NCI-H2196 (cell line): ENCODE measurements at regions not wholly inside any gene's neighbourhood (a gene's known extent, or its start where the extent isn't known, plus 50 kb on each side); places are given as distances from the start of the nearest gene placed in this dataset.
"Not testable (repeated sequence)": the region's sequence is repeated elsewhere in the genome, so short reads cannot be mapped to it uniquely, and the experiment has no call there.

Experiments used
- DNase-seq: peaks from one replicate; lab custom pipeline; 2025; ENCODE audit not compliant: unreplicated experiment; lab: John Stamatoyannopoulos, UW

DNA sequence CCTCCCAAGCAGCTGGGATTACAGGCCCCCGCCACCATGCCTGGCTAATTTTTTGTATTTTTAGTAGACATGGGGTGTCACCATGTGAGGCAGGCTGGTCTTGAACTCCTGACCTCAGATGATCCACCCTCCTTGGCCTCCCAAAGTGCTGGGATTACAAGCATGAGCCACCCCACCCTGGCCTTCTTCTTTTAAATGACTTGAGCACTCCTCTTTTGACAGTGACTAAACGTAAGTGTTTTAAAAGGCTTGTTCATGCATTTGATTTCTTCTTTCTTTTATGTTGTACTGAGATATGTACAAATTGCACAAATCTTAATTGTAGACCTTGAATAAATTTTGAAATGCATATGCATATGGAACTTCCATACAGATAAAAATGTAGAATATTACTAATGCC lies 337.9 kb downstream of the CETN3 start:
- no peak for DNase-seq

GRCh38 chr5:90071066-90071465 lies 338.5 kb downstream of the CETN3 start:
- DNase-seq, result no peak

- no peak for DNase-seq
Measured at GRCh38 chr5:90066920-90067319, 342.6 kb downstream of the CETN3 start.

GRCh38 chr5:90056911-90057705 lies 352.4 kb downstream of the CETN3 start:
- DNase-seq, result no peak

- DNase-seq, result no peak
Measured at GRCh38 chr5:90055831-90056328, 353.7 kb downstream of the CETN3 start.

DNA sequence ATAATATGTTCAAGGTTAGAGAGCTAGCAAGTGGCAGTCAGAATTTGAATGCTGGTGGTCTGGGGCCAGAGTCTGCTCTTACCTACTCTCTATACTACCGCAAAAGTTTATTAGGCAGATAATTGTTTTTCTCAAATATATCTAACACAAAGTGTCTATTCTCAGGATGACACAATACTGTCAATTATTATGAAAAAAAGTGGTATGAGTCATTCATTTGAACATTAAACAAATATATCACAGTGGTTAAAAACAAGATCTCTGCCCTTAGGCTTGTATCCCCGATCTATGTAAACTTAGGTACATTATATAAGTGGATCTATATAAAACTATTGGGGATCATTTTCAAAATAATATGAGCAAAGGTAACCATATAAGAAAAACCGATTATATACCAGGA lies 354.9 kb downstream of the CETN3 start:
- no peak for DNase-seq

DNA sequence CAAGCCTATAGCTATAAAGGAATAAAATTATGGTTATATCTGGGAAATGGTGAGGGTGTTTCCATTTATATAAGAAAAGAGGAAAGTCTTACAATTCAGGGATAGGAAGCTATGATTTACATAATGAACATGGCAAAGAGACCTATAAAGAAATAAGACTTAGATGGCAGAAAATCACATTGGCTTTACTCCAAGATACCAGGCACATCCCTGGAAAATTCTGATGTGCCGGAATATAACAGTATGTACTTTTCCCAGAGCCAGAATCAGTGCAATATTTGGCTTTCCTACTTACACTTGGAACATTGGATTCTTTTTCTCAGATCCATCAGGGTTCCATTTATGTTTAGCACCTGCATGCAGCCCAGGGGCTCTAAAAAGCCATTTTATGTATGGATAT lies 357.8 kb downstream of the CETN3 start:
- DNase-seq, result no peak

GRCh38 chr5:90050103-90050502 lies 359.5 kb downstream of the CETN3 start:
- DNase-seq, result no peak

GRCh38 chr5:90047113-90047512 lies 362.4 kb downstream of the CETN3 start:
- no peak for DNase-seq

DNA sequence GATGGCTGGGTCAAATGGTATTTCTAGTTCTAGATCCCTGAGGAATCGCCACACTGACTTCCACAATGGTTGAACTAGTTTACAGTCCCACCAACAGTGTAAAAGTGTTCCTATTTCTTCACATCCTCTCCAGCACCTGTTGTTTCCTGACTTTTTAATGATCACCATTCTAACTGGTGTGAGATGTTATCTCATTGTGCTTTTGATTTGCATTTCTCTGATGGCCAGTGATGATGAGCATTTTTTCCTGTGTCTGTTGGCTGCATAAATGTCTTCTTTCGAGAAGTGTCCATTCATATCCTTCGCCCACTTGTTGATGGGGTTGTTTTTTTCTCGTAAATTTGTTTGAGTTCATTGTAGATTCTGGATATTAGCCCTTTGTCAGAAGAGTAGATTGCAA lies 369.5 kb downstream of the CETN3 start:
- DNase-seq, result not testable (repeated sequence)

DNA sequence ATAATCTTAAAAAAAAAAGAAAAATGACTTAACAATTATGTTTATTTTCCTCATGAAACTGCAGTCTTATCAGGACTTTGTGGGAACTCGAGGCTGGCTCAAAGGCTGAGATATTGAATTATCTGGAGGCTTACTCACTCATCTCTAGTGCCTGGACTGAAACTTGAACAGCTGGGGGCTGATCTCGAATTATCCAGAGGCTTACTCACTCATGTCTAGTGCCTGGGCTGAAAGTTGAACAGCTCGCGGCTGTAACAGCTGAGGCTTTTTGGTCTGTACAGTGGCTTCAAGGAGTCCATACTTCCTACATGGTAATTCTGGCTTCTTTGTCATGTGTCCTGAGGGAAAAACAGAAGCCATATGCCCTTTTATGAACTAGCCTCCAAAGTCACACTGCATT lies 371.9 kb downstream of the CETN3 start:
- no peak for DNase-seq

DNA sequence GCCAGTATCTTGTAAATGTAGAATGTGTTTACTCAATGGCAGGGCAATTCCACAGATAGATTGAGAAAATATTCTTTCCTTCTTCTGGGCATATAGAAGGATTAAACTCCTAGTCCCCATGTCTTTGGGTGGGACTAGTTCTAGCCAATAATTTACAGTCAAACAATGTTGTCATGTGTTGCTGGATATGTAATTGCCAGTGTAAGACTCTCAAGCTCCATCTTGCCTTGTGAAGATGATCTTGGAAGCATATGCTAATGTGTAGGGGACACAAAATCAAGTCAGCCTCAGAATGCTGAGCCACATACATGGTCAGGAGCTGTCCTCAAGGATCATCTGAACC lies 386.9 kb downstream of the CETN3 start:
- DNase-seq, result no peak

- no peak for DNase-seq
Measured at GRCh38 chr5:90022002-90022710, 387.4 kb downstream of the CETN3 start.

DNA sequence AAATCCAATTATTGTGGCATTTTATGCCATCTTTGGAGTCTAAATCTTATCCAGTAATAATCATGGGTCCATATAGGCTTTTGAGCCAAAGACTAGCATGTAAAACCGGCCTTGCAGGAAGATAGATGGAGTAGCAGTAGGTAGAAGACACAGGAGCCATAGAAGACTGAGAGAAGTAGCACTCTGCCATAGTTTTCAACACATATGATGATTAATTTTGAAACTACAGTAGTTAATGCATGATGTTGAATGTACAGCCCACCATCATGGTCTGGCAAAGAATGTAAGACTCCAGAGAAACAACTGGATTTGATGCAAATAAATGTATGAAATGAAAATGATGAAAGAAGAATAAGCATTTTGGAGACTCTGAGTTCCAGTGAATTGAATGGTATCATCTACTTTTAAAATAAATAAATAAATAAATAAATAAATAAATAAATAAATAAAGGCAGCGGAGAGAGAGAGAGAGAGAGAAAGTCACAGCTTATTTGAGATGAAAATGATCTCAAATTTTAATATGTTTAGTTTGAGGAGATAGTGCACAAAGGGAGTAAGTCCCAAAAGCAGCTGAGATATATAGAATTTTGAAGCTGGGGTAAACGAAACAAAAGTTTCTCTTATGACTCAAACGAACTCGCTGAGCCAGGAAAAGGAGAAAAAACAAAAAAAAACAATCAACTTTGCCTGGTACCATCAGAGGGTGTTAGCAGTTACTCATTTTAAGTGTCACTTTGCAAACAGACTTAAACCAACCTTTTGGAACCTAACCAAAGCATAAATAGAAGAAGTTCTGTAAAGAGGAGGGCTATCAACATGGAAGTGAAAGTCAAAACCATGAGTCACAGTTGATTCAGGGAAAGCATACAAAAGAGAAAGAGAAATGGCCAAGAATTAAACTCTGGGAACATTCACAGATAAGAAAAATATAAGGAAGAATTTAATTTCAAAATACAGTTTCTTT lies 388.7 kb downstream of the CETN3 start:
- DNase-seq, result no peak

GRCh38 chr5:90017239-90017638 lies 392.3 kb downstream of the CETN3 start:
- no peak for DNase-seq

DNA sequence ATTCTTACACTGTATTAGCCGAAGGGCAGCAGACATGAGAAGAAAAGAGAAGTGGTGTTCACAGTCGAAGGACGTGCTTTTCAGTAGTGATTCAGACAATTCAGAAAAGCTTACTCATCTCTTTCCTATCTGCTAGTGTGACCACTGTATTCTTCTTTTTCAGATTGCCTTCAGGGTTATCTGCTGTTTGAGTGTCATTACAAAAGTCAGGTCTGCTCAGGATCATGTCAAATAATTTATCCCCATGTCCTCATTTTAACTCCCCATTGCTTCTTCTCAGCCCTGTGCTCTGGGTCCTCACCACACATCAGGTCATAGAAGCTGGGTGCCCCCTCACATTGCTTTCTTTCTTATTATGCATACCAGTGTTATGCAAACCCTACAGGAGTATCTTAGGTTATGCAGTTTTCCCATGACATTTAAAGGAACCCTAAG lies 394.0 kb downstream of the CETN3 start:
- DNase-seq, result no peak

DNA sequence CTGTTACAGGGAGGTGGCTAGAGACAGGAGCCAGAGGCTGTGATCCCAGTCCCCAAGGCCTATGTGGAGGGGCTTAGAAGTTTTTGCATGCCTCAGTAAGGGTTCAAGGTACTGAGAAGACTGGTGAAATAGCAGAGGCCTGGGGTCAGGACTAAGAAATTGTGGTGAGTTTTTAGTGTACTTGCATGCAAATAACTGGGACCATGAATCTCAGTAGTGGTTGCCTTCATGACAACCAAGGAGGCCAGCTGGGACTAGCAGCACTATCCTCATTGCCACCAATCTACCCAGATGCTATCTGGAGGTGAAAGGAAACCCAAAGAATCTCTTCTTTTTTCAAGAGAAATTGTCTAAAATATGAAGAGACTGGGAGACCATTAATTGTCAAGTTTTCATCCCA lies 395.1 kb downstream of the CETN3 start:
- no peak for DNase-seq

DNA sequence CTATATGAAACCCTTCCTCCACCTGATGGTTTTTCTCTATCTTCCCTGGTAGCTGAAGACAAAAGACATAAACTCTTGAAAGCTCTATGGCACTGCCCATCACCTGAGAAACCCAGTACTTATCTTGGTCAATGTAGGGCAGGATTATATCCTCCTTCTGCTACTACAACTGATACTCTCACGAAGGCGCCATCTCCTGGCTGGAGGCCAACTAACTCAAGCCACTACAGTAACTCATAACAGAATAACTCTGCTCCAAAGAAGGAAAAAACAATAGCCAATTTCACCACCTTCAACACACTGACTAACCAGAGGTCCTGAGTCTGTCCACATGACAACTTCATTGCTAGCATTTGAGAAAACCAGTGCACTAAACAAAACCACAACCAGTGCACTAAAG lies 409.2 kb downstream of the CETN3 start:
- DNase-seq, result no peak

DNA sequence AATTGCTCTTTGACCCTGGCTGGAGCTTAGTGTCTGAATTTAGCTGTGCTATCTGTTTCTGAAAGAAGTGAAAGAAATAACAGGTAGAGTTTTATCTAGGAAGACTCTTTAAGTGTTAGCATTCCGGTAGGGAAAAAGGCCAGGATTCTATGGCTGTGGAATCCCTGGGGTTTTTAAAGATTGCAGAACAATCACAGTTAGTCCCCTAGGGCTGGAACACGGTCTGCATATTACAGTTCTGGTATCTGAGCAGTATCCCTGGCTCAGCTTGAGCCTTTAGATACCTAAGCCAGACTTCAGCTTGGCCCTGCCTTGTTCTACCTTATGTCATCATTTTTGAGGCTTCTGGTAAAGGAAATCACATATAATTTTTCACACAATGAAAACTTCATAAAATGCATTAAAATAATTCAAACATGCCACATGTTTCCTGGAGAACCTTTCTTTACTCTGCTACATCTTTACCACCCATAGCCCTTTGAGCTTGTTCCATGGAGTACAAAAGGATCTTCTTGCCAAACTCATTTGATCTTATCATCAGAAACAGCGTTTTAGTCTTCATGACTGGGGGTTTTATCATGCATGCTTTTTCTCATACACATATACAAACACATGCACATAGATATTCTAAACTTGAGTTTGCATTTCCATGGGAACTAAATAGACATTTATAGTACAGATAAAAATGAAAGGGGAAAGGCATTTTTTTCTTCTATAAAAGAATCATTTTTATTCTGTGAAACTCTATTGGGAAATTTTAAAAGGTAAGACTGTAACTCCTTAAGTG lies 410.8 kb downstream of the CETN3 start:
- DNase-seq, result no peak

DNA sequence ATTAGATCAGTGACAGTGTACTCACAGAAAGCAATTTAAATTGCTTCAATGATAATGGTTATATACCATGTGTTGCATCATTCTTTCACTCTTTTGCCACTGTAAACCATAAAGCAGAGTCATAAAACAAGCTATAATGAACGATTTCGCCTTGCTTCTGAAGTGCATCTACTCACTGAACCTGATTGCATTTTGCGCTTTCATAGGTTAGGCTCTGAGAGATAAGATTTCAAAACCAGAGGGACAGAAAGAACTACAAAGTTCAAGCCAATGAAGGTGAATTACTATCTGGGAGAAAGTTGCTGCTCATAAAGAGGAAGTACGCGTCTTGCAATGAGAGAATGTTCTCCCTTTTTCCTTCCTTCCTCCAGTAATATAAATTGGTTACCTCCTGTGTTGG lies 412.7 kb downstream of the CETN3 start:
- DNase-seq, result no peak

DNA sequence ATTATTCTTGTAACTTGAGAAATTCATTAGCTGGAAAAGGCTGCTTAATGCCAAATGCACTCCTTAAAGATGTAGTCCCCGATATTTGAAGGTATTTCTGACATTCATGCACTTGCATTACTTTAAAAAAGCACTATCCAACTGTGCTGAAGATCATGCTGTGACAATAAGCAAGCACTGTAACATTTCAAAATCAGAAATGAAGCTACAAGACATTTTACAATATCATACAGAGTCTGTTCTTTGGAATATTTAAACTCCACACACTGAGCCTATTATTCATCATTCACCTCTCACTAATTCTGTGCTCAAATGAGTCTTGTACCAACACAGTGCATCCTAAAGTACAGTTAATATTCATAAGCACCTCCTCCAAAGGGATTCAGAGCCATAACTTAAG lies 413.2 kb downstream of the CETN3 start:
- no peak for DNase-seq
